BE2C (cell line): ENCODE measurements at regions not wholly inside any gene's neighbourhood (a gene's known extent, or its start where the extent isn't known, plus 50 kb on each side); places are given as distances from the start of the nearest gene placed in this dataset.
"Not testable (repeated sequence)": the region's sequence is repeated elsewhere in the genome, so short reads cannot be mapped to it uniquely, and the experiment has no call there.

ENCODE experiments used
- DNase-seq: peaks from one replicate; pipeline ENCODE4 v3.0.0-alpha.2; 2020
- H3K27me3 ChIP-seq: fragments of 250-450 bp; sonication (Bioruptor Pico); 2 replicates; pipeline ENCODE4 v1.5.1; 2020; ENCODE audit warnings: mild to moderate bottlenecking
- H3K36me3 ChIP-seq: fragments of 250-450 bp; sonication (Bioruptor Pico); 2 replicates; pipeline ENCODE4 v1.5.1; 2020; ENCODE audit warnings: mild to moderate bottlenecking
- H3K4me1 ChIP-seq: fragments of 250-450 bp; sonication (Bioruptor Pico); 2 replicates; pipeline ENCODE4 v1.5.1; 2020
- H3K4me3 ChIP-seq: 2 replicates; pipeline ENCODE4 v1.5.1; 2011; ENCODE audit warnings: low read depth, low read length
- H3K9me3 ChIP-seq: fragments of 250-450 bp; sonication (Bioruptor Pico); 2 replicates; pipeline ENCODE4 v1.5.1; 2020
- TF ChIP-seq, protein P1 (sequence below): IDR thresholded peaks from 2 replicates; pipeline ENCODE4 v1.5.1; 2012; ENCODE audit warnings: mild to moderate bottlenecking, low read depth, low read length

- no peaks in the 10 kb centered on the region for H3K9me3 ChIP-seq
- H3K4me3 ChIP-seq: no peak overlapping the region
- DNase-seq: no peak
- TF ChIP-seq, protein P1, sequence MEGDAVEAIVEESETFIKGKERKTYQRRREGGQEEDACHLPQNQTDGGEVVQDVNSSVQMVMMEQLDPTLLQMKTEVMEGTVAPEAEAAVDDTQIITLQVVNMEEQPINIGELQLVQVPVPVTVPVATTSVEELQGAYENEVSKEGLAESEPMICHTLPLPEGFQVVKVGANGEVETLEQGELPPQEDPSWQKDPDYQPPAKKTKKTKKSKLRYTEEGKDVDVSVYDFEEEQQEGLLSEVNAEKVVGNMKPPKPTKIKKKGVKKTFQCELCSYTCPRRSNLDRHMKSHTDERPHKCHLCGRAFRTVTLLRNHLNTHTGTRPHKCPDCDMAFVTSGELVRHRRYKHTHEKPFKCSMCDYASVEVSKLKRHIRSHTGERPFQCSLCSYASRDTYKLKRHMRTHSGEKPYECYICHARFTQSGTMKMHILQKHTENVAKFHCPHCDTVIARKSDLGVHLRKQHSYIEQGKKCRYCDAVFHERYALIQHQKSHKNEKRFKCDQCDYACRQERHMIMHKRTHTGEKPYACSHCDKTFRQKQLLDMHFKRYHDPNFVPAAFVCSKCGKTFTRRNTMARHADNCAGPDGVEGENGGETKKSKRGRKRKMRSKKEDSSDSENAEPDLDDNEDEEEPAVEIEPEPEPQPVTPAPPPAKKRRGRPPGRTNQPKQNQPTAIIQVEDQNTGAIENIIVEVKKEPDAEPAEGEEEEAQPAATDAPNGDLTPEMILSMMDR: no peak
- no peaks in the 10 kb centered on the region for H3K27me3 ChIP-seq
- no peaks in the 10 kb centered on the region for H3K36me3 ChIP-seq
- H3K4me1 ChIP-seq: peaks cover 9% of the 10 kb centered on the region
Measured at GRCh38 chr14:71355324-71356201, 448.3 kb downstream of the PCNX1 start.

DNA sequence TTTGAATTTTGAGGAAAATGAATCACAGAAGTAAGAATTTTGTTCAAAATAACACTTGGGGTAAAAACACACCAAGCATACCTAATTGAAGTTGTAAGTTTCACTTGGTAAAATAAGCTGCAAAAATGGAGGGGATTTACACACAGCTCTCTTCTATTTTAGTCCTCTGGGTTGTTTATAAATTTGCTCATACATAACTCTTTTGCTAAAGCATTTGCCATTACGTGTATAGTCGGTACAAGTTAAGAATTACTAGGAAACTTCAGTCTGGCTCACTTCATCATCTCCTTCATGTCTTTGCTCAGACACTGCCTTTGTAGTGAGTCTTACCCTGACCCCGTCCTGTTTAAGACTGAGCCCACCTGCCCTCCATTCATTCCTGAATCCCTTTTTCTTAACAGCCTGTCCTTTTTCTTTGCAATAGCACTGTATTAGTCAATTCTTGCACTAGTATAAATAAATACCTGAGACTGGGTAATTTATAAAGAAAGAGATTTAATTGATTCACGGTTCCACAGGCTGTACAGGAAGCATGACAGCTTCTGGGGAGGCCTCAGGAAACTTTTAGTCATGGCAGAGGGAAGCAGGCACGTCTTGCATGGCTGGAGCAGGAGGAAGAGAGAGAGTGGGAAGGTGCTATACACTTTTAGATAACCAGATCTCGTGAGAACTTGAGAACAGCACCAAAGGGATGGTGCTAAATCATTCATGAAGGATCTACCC lies 451.1 kb downstream of the PCNX1 start:
- TF ChIP-seq, protein P1: no peak
- Histone ChIP-seq H3K36me3 (no peaks in the 10 kb centered on the region), H3K27me3 (no peaks in the 10 kb centered on the region), H3K4me3 (no peak overlapping the region), H3K4me1 (peaks cover 15% of the 10 kb centered on the region), H3K9me3 (no peaks in the 10 kb centered on the region)
- no peak for DNase-seq

GRCh38 chr14:71358932-71359421 lies 451.7 kb downstream of the PCNX1 start:
- H3K27me3 ChIP-seq, H3K4me3 ChIP-seq, H3K9me3 ChIP-seq, DNase-seq, H3K36me3 ChIP-seq: not testable (repeated sequence)
- peaks cover 15% of the 10 kb centered on the region for H3K4me1 ChIP-seq

DNA sequence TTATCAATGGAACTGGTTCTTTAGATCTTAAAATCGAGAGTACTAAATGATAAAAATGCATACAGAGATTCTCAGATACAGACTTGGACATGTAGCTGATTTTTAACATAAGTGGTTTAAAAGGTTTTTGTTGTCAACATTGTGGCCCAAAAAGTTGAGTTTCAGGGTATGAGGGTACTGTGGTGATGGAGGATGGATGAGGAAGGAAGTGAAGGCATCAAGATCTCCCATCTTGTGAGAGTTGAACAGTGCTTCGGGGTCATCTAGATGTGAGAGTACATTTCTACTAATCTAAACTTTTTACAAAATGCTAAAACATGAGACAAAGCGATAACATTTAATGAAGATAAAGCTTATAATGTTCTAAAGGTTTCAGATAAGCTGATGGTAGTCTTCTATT lies 452.6 kb downstream of the PCNX1 start:
- Histone ChIP-seq H3K36me3 (no peaks in the 10 kb centered on the region), H3K4me3 (no peak overlapping the region), H3K9me3 (no peaks in the 10 kb centered on the region), H3K4me1 (peaks cover 12% of the 10 kb centered on the region), H3K27me3 (no peaks in the 10 kb centered on the region)
- DNase-seq: no peak
- TF ChIP-seq, protein P1: no peak

DNA sequence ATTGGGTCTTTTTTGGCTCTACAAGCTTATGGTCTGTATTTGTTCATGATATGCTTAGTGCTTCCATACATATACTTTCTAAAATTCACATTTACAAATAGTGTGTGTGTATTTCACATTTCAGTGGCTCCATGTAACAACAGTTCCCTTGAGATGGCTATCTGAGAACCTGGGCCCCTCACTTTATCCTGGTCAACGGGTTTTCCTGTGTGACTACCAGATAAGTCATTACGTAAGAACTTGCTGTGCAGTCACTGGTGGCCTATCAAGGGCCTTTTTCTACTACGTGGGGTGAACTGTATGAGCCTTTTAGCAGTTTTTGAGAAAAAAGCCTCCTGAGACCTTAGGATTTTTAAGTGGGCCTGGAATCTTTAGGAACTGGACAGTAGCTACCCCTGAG lies 454.1 kb downstream of the PCNX1 start:
- TF ChIP-seq, protein P1: no peak
- no peak overlapping the region for H3K4me3 ChIP-seq
- peaks cover 5% of the 10 kb centered on the region; the same call in 1 of the 2 replicates for H3K4me1 ChIP-seq
- H3K9me3 ChIP-seq: no peaks in the 10 kb centered on the region
- no peaks in the 10 kb centered on the region for H3K36me3 ChIP-seq
- no peak for DNase-seq
- no peaks in the 10 kb centered on the region for H3K27me3 ChIP-seq

DNA sequence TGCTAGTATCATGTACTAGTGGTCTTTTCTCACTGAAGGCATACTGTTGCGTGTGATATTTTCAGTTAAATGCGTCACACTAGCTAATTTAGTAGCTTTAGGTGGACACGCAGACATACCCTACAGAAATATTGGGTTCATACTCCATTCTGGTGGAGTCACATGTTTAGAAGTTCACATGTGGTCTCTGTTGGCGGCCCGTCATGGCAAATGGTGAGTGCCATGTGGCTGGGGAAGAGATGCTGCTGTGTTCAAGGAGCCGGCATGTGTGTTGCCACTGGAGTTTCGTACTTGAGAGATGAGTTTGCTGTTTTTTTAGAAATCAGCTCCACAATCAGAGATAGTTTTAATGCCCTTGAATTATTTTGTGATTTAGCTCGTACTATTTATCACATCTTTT lies 454.6 kb downstream of the PCNX1 start:
- no peak overlapping the region for H3K4me3 ChIP-seq
- no peak for DNase-seq
- H3K4me1 ChIP-seq: peaks cover 5% of the 10 kb centered on the region; the same call in 1 of the 2 replicates
- no peaks in the 10 kb centered on the region for H3K9me3 ChIP-seq
- H3K36me3 ChIP-seq: no peaks in the 10 kb centered on the region
- no peaks in the 10 kb centered on the region for H3K27me3 ChIP-seq
- TF ChIP-seq, protein P1: no peak
